ENCODE measurements at regions not wholly inside any gene's neighbourhood (a gene's known extent, or its start where the extent isn't known, plus 50 kb on each side); places are given as distances from the start of the nearest gene placed in this dataset.

- no peaks in the 10 kb centered on the region for H3K4me1 ChIP-seq (ENCODE audit: control insufficient read depth in 1 of 2, insufficient read depth in 1 of 2, low read depth in 1 of 2, low read length in 1 of 2)
- no peaks in the 10 kb centered on the region for H3K27me3 ChIP-seq
- no peaks in the 10 kb centered on the region for H3K36me3 ChIP-seq
- no peak overlapping the region for H3K4me3 ChIP-seq (ENCODE audit: low read depth in 1 of 2, low read length in 1 of 2)
- H3K9me3 ChIP-seq: no peaks in the 10 kb centered on the region
- H3K27ac ChIP-seq: no peak overlapping the region
- no peak for TF ChIP-seq CTCF (IDR thresholded peaks at IDR 0.05)
Observed at GRCh38 chr20:39474879-39475278, 512.7 kb downstream of the DHX35 start.

- H3K9me3 ChIP-seq: no peaks in the 10 kb centered on the region
- no peaks in the 10 kb centered on the region for H3K27me3 ChIP-seq
- H3K4me3 ChIP-seq (ENCODE audit: low read depth in 1 of 2, low read length in 1 of 2): no peak overlapping the region
- H3K4me1 ChIP-seq (ENCODE audit: control insufficient read depth in 1 of 2, insufficient read depth in 1 of 2, low read depth in 1 of 2, low read length in 1 of 2): no peaks in the 10 kb centered on the region
- H3K36me3 ChIP-seq: no peaks in the 10 kb centered on the region
- TF ChIP-seq CTCF (IDR thresholded peaks at IDR 0.05): no peak
- no peak overlapping the region for H3K27ac ChIP-seq
Observed at GRCh38 chr20:39473536-39473935, 511.4 kb downstream of the DHX35 start.

GRCh38 chr20:39468703-39469102 is 506.6 kb downstream of the DHX35 start:
- Histone ChIP-seq H3K36me3 (no peaks in the 10 kb centered on the region), H3K4me1 (ENCODE audit: control insufficient read depth in 1 of 2, insufficient read depth in 1 of 2, low read depth in 1 of 2, low read length in 1 of 2) (no peaks in the 10 kb centered on the region), H3K4me3 (ENCODE audit: low read depth in 1 of 2, low read length in 1 of 2) (no peak overlapping the region), H3K9me3 (no peaks in the 10 kb centered on the region), H3K27me3 (no peaks in the 10 kb centered on the region), H3K27ac (no peak overlapping the region)
- no peak for TF ChIP-seq CTCF (IDR thresholded peaks at IDR 0.05)

GRCh38 chr20:39464238-39464637 is 502.1 kb downstream of the DHX35 start:
- TF ChIP-seq CTCF (IDR thresholded peaks at IDR 0.05): no peak
- H3K27me3 ChIP-seq: no peaks in the 10 kb centered on the region
- no peak overlapping the region for H3K4me3 ChIP-seq (ENCODE audit: low read depth in 1 of 2, low read length in 1 of 2)
- H3K27ac ChIP-seq: no peak overlapping the region
- no peaks in the 10 kb centered on the region for H3K4me1 ChIP-seq (ENCODE audit: control insufficient read depth in 1 of 2, insufficient read depth in 1 of 2, low read depth in 1 of 2, low read length in 1 of 2)
- no peaks in the 10 kb centered on the region for H3K9me3 ChIP-seq
- H3K36me3 ChIP-seq: no peaks in the 10 kb centered on the region

- Histone ChIP-seq H3K9me3 (no peaks in the 10 kb centered on the region), H3K4me3 (ENCODE audit: low read depth in 1 of 2, low read length in 1 of 2) (no peak overlapping the region), H3K4me1 (ENCODE audit: control insufficient read depth in 1 of 2, insufficient read depth in 1 of 2, low read depth in 1 of 2, low read length in 1 of 2) (no peaks in the 10 kb centered on the region), H3K27ac (no peak overlapping the region), H3K36me3 (no peaks in the 10 kb centered on the region), H3K27me3 (no peaks in the 10 kb centered on the region)
- TF ChIP-seq CTCF (IDR thresholded peaks at IDR 0.05): no peak
Observed at GRCh38 chr20:39462416-39462945, 500.3 kb downstream of the DHX35 start.

GRCh38 chr20:39458452-39458851 is 496.3 kb downstream of the DHX35 start:
- H3K36me3 ChIP-seq: no peaks in the 10 kb centered on the region
- no peak for TF ChIP-seq CTCF (IDR thresholded peaks at IDR 0.05)
- H3K27me3 ChIP-seq: no peaks in the 10 kb centered on the region
- H3K4me3 ChIP-seq (ENCODE audit: low read depth in 1 of 2, low read length in 1 of 2): no peak overlapping the region
- no peaks in the 10 kb centered on the region for H3K9me3 ChIP-seq
- no peaks in the 10 kb centered on the region for H3K4me1 ChIP-seq (ENCODE audit: control insufficient read depth in 1 of 2, insufficient read depth in 1 of 2, low read depth in 1 of 2, low read length in 1 of 2)
- no peak overlapping the region for H3K27ac ChIP-seq

Measured in neutrophil (primary cell).